ENCODE measurements at regions not wholly inside any gene's neighbourhood (a gene's known extent, or its start where the extent isn't known, plus 50 kb on each side); places are given as distances from the start of the nearest gene placed in this dataset.

GRCh38 chr2:66134138-66134701, 300.7 kb upstream of the MEIS1 start:
- Histone ChIP-seq H3K27ac (replicated peaks) (no peak overlapping the region), H3K27me3 (ENCODE audit: insufficient read depth, poor library complexity, severe bottlenecking) (no peaks in the 10 kb centered on the region), H3K4me3 (replicated peaks; ENCODE audit: insufficient read depth, low read length) (no peak overlapping the region)
- TF ChIP-seq GABPA (IDR thresholded peaks at IDR 0.05; ENCODE audit: low read depth) (no peak), REST (IDR thresholded peaks at IDR 0.05; ENCODE audit: insufficient replicate concordance, low read depth) (no peak), SPI1 (IDR thresholded peaks at IDR 0.05; ENCODE audit: borderline replicate concordance, low read depth) (no peak), POLR2AphosphoS5 (IDR thresholded peaks at IDR 0.05; ENCODE audit: low read depth) (no peak), CTCF (IDR thresholded peaks at IDR 0.05; ENCODE audit: insufficient read depth, low read length) (no peak)
- DNase-seq (ENCODE audit: low read depth in 1 of 2, low spot score in 1 of 2), result no peak

- Histone ChIP-seq H3K27ac (replicated peaks) (no peak overlapping the region), H3K4me3 (replicated peaks; ENCODE audit: insufficient read depth, low read length) (no peak overlapping the region)
- TF ChIP-seq CTCF (IDR thresholded peaks at IDR 0.05; ENCODE audit: insufficient read depth, low read length), result no peak
- TF ChIP-seq GABPA (IDR thresholded peaks at IDR 0.05; ENCODE audit: low read depth), result no peak
- TF ChIP-seq POLR2AphosphoS5 (IDR thresholded peaks at IDR 0.05; ENCODE audit: low read depth), result no peak
- TF ChIP-seq REST (IDR thresholded peaks at IDR 0.05; ENCODE audit: insufficient replicate concordance, low read depth), result no peak
- TF ChIP-seq SPI1 (IDR thresholded peaks at IDR 0.05; ENCODE audit: borderline replicate concordance, low read depth), result no peak
Measured at GRCh38 chr2:66127656-66128055, 307.3 kb upstream of the MEIS1 start.

GRCh38 chr2:66127061-66127460, 307.9 kb upstream of the MEIS1 start:
- H3K4me3 ChIP-seq (replicated peaks; ENCODE audit: insufficient read depth, low read length), result no peak overlapping the region
- no peaks in the 10 kb centered on the region for H3K27me3 ChIP-seq (ENCODE audit: insufficient read depth, poor library complexity, severe bottlenecking)
- TF ChIP-seq GABPA (IDR thresholded peaks at IDR 0.05; ENCODE audit: low read depth) (no peak), POLR2AphosphoS5 (IDR thresholded peaks at IDR 0.05; ENCODE audit: low read depth) (no peak), CTCF (IDR thresholded peaks at IDR 0.05; ENCODE audit: insufficient read depth, low read length) (no peak)
- DNase-seq (ENCODE audit: low read depth in 1 of 2, low spot score in 1 of 2), result no peak
- no peak overlapping the region for H3K27ac ChIP-seq (replicated peaks)

More at GRCh38 chr2:66127656-66128055, 307.3 kb upstream of the MEIS1 start:
- DNase-seq (ENCODE audit: low read depth in 1 of 2, low spot score in 1 of 2), result no peak
- H3K27me3 ChIP-seq (ENCODE audit: insufficient read depth, poor library complexity, severe bottlenecking), result no peaks in the 10 kb centered on the region

GRCh38 chr2:66125951-66126350, 309.0 kb upstream of the MEIS1 start:
- no peak overlapping the region for H3K4me3 ChIP-seq (replicated peaks; ENCODE audit: insufficient read depth, low read length)
- DNase-seq (ENCODE audit: low read depth in 1 of 2, low spot score in 1 of 2), result no peak
- H3K27ac ChIP-seq (replicated peaks), result no peak overlapping the region
- H3K27me3 ChIP-seq (ENCODE audit: insufficient read depth, poor library complexity, severe bottlenecking), result no peaks in the 10 kb centered on the region
- TF ChIP-seq GABPA (IDR thresholded peaks at IDR 0.05; ENCODE audit: low read depth) (no peak), CTCF (IDR thresholded peaks at IDR 0.05; ENCODE audit: insufficient read depth, low read length) (no peak), POLR2AphosphoS5 (IDR thresholded peaks at IDR 0.05; ENCODE audit: low read depth) (no peak), SPI1 (IDR thresholded peaks at IDR 0.05; ENCODE audit: borderline replicate concordance, low read depth) (no peak), REST (IDR thresholded peaks at IDR 0.05; ENCODE audit: insufficient replicate concordance, low read depth) (no peak)

All from HL-60 (cell line).